ENCODE measurements at regions not wholly inside any gene's neighbourhood (a gene's known extent, or its start where the extent isn't known, plus 50 kb on each side); places are given as distances from the start of the nearest gene placed in this dataset.

DNA sequence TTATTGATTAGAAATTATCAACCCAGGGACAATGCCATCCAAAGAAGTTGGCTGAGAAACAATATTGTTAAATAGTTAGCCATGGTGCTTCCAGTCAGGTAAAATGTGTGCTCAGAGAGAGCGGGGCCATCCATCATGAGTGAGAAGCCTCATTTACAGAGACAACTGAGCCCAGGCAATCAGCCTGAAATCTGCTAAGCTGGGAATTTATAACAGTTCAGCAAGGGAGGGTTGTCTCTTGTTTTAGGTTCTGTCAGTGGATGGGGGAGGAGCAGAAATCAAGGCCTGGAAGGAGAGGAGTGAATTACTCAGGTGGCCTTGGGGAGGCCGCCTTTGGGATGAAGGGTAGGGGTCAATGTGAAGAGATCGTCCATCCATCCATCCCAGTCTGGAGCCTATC lies 102.5 kb upstream of the ST8SIA3 start:
- DNase-seq, result no peak

DNA sequence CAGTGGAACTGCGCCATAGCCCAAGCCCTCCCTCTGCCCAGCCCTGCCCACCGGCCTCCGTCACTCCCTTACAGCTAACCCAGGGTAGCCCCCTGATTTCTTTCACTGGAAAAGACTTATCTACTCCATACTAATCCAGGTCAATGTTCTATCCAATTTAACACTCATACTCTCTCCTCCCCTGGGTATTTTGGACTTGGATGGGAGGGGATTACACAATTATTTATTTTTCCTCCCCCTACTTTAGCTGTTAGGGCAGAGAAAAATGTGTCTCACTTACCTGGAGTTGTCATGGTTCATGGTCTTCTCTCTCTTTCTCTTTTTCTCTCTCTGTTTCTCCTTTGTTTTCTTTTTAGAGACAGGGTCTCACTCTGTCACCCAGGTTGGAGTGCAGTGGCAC lies 100.6 kb upstream of the ST8SIA3 start:
- no peak for DNase-seq

DNA sequence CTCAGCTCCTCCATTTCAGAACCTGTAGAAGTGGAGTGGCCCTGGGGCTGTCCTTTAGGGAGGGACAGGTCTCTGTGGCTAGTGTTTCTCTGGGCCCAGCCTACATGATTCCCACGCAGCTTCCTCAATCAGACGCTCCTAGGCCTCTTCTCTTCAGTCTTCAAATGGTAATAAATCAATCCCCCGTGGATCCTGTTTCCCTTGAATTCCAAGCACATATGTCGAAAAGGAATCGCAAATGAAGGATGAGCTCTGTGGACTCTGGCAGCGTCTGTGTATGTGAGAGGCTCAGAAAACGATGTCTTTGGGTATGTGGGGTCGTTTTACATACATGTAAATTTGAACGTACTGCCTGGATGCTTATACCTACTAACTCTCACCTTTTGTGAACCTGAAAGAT lies 98.5 kb upstream of the ST8SIA3 start:
- DNase-seq, result no peak

- no peak for DNase-seq
Measured at GRCh38 chr18:57258131-57258777, 94.1 kb upstream of the ST8SIA3 start.

DNA sequence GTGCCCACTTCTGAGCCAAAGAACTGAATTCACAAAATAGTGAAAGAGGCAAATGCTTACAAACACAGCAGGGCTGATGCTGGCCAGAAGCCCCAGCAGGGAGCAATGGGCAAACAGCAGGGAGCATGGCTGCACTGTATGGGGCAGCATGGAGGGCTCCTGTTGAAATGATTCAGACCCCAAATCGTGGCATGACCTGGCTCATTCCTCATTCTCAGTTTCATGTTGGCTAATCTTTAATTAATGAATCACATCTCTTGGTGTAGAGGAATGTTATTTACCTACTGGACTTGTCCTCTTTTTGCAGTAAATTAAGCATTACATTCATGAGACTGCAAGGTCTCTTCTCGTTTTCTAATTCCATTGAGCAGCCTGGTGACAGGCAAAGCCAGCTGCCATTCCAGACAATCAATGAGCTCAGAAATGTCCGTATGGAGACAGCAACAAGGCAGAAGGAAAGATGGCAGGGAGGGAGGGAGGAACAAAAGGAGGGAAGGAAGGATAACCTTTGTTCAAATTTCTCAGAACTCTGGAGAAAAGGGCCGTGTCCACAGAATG lies 84.9 kb upstream of the ST8SIA3 start:
- DNase-seq, result no peak

DNA sequence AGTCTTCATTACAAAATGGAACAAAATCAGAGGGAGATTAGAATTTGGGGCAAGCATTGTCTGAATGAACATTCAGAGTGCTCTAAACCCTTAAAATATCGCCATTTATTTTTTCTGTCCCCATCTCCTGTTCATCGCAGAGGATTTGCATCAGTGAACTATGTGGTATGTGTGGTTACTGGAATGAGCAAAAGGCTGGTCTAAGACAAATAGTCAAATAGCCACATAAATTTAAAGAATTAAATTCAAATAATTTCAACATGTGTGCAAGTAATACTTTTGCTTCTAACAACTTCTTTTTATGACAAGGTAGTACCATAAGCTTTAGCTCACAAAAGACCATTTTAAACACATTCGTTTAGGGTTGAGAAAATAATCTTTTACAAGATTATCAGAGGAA lies 82.6 kb upstream of the ST8SIA3 start:
- no peak for DNase-seq

DNA sequence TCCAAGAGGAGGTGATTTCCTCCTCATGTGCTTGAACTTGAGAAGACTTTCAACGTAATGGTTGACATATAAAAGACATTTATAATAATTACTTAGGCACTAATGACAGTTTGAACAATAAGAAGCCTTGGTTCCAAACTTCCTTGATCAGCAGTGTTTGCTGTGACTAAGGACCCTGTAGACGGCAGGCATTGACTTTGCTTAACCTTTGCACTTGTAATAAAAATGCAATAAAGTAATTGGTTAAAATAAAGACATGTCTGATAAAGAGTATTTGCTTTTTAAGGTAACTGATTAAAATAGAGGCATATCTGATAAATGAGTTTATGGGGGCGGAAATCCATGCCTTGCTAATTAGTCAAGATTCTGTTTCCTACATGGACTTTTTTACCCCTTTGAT lies 82.2 kb upstream of the ST8SIA3 start:
- DNase-seq, result no peak

DNA sequence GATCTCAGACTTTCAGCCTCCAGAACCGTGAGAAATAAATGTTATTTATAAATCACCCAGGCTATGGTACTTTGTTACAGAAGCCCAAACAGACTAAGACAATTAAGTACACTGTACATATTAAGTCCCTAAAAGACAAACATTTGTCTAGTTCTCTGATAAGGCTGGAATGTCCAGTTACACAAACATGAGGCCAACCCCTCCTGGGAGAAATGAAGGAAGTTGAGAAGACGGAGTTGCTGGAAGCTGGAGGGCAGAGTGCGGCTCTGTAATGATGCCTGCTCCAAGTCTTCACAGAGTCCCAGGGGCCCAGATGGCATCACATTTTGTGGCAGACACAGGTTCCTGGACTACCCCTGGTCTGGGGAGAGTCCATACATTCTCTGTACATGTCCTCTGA lies 79.2 kb upstream of the ST8SIA3 start:
- DNase-seq, result no peak

DNA sequence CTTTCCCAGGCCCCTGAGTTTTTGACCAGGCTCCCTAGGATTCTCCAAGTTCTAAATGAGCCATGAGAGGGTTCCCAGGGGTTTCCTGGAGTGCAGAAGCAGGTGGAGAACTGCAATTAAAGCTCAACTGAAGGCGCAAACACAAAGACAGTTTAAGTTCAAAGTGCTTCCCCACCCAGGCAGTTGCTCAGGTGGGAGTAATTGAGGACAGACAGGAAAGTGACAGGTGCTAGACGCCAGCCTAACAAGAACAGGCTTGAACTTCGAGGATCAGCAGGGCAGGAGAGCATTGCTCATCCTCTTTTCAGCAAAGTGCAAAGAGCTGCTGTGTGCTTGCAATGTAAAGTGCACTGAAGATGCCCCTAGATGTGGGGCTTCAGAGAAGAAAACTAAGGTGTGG lies 77.2 kb upstream of the ST8SIA3 start:
- DNase-seq, result no peak

GRCh38 chr18:57276829-57277228 lies 75.5 kb upstream of the ST8SIA3 start:
- no peak for DNase-seq

GRCh38 chr18:57278933-57279332 lies 73.4 kb upstream of the ST8SIA3 start:
- no peak for DNase-seq

DNA sequence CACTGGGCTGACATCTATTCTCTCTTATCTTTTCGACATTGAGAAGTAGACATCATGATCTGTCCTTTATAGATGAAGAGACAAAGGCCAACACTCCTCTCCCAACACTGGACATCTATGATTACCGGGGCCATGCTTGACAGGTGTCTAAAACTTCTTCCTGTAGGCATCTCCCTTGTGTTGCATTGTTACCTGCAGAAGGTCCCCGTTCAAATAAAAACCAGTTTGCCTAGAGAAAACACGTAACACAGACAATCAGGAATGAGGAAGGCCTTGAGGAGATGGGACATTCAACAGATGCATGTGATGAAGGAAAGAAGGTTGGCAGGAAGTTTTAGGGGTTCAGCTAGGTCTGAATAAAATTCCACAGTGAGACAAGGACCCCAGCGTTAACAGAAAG lies 70.8 kb upstream of the ST8SIA3 start:
- DNase-seq, result no peak

GRCh38 chr18:57286949-57287348 lies 65.4 kb upstream of the ST8SIA3 start:
- DNase-seq, result no peak

DNA sequence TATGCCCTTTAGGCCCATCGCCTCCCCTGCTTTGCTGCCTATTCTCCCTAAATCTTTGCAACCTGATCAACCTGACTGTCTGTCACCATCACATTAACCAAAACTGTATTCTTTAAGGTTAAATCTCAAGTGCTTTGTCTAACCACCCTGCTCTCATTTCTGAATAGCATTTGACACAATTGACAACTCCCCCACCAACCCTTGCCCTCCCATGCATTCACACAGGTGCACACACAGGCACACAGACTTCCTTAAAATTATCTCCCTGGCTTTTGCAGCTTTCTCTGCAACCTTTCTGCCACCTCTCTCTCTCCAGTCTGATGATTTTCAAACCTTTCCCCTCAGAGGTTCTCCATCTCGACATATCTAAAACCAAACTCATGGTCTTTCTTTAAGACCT lies 64.6 kb upstream of the ST8SIA3 start:
- no peak for DNase-seq

DNA sequence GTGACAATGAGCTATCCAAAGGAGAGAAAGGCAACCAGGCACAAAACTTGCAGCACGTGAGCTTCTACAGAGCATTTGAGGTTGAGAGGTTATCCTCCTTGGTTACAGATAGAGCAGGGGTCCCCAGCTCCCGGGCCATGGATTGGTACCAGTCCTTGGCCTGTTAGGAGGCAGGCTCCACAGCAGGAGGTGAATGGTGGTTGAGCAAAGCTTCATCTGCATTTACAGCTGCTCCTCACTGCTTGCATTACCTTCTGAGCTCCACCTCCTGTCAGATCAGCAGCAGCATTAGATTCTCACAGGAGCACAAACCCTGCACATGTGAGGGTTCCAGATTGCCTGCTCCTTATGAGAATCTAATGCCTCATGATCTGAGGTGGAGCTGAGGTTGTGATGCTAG lies 57.8 kb upstream of the ST8SIA3 start:
- no peak for DNase-seq

- DNase-seq, result no peak
Measured at GRCh38 chr18:57296336-57296735, 56.0 kb upstream of the ST8SIA3 start.

- DNase-seq, result no peak
Measured at GRCh38 chr18:57297306-57297705, 55.1 kb upstream of the ST8SIA3 start.

DNA sequence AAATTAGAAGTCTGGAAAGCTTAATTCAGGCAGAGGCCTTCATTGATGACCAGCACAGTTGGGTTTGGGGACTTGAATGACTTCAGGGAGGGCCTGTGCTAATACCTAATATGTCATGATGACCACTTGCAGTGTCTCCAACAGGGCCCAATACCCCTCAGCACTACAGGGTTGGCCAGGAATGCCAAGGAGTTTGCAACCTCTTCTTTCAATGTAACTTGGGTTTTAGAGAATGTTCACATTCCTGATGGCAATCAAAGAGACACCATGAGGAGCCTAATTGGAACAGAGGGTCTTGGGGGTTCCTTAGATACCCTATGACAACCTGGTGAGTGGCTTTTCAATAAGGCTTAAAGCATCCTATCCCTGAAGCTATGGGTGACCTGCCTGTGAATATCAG lies 52.4 kb upstream of the ST8SIA3 start:
- no peak for DNase-seq

DNA sequence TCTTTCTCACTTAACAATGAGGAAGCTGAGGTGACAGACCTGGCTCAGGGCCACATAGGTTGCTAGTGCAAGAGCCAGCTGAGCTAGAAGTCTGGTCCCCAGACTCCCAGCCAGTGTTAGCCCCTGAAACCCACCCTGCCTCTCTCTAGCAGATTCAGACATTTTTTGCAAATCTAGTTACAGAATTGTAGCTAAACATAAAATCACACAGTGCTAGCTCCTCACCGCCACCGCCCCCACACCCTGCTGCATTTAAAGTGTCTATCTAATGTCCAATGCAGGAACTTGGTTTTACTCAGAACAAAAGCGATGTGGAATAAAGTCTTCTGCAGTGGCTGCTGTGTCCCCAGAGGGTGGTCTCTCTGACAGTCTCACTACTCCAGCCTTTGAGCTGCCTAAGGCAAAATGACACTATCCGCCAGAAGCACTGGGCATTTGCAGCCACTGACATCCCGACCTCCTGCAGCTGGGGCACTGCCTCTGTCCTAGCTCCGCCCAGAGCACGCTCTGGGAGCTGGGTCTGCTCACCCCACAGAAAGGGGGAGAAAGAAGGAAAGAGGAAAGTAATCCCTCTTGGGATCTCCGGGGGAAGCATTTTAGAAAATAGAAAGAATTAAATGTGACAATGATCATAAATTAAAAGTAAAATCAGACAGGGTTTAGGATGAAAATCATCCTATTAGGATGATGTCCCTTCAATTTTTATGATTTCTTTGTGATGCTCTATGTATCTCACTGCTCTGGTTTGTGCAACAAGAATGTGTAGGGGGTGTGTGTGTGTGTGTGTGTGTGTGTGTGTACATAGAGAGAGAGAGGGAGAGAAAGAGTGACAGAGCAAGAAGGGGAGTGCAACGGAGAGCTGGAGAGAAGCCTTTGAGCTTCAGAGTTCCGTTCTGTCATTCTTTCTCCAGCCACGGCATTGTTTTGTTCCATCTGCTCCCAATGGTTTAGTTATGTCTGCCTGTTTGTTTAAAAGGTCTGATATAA lies 50.5 kb upstream of the ST8SIA3 start:
- no peak for DNase-seq

Data from NCI-H446 treated with DMSO at 0.1 percent for 48 hours (cell line).